ENCODE measurements at regions not wholly inside any gene's neighbourhood (a gene's known extent, or its start where the extent isn't known, plus 50 kb on each side); places are given as distances from the start of the nearest gene placed in this dataset.

- WGBS, 2 donors = 55 to 57% methylated on average over 1 of the region's 1 CpG
- TF ChIP-seq POLR2A (IDR thresholded peaks at IDR 0.05) (no peak), CTCF (IDR thresholded peaks at IDR 0.05) (no peak)
- intact Hi-C loops (cut with DNase I; ENCODE audit: low total_unique reads) = no loop called here
- no peak overlapping the region for H3K4me3 ChIP-seq (ENCODE audit: low read depth, poor library complexity, severe bottlenecking)
- DNase-seq (ENCODE audit: low spot score in 2 of 2) = no peak
Measured at GRCh38 chr5:5711592-5711991, 289.1 kb downstream of the ICE1 start.

DNA sequence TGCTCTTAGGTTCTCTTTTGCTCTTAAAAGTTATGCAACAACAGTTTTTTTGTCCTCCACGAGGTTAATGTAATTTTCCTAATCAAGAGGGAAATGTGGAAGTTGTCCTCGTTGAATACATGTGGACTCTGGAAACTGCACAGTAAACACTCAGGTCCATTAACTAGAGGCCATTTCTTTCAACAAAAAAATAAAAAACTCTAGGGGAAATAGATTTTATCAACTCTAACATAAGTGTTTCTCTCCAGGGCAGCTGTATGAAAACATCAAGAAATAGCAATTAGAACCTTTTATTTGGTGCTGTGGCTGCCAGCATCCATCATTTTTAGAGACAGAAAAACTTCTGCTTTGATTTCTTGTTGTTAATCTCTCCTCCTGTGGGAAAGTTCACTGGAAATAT lies 288.6 kb downstream of the ICE1 start:
- no peak overlapping the region for H3K4me3 ChIP-seq (ENCODE audit: low read depth, poor library complexity, severe bottlenecking)
- 10 to 11% methylated on average over 2 of the region's 2 CpGs for WGBS, 2 donors
- TF ChIP-seq CTCF (IDR thresholded peaks at IDR 0.05) (no peak), POLR2A (IDR thresholded peaks at IDR 0.05) (no peak)
- DNase-seq (ENCODE audit: low spot score in 2 of 2) = no peak
- intact Hi-C loops (cut with DNase I; ENCODE audit: low total_unique reads) = no loop called here

DNA sequence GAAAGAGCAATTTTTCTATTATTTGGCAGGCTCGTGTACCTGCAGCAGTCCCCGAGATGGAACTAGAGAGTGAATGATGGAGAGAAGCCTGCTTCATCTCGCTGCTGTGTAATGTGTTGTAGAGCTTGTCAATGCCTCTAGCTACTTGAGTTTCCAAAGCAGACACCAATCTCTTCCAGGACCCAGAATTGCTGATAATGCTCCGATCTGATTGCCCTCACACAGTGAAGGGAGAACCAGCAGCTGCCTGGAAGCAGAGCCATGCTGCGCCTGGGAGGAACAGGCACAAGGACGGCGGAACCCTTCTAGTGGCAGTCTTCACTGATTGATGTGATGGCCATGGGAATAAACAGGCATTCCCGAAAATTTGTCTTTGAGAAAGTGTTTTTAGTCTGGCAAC lies 288.0 kb downstream of the ICE1 start:
- H3K4me3 ChIP-seq (ENCODE audit: low read depth, poor library complexity, severe bottlenecking) = no peak overlapping the region
- WGBS, 2 donors = 44 to 60% methylated on average over 8 of the region's 8 CpGs
- intact Hi-C loops (cut with DNase I; ENCODE audit: low total_unique reads) = no loop called here
- no peak for DNase-seq (ENCODE audit: low spot score in 2 of 2)
- TF ChIP-seq CTCF (IDR thresholded peaks at IDR 0.05) (no peak), POLR2A (IDR thresholded peaks at IDR 0.05) (no peak)

DNA sequence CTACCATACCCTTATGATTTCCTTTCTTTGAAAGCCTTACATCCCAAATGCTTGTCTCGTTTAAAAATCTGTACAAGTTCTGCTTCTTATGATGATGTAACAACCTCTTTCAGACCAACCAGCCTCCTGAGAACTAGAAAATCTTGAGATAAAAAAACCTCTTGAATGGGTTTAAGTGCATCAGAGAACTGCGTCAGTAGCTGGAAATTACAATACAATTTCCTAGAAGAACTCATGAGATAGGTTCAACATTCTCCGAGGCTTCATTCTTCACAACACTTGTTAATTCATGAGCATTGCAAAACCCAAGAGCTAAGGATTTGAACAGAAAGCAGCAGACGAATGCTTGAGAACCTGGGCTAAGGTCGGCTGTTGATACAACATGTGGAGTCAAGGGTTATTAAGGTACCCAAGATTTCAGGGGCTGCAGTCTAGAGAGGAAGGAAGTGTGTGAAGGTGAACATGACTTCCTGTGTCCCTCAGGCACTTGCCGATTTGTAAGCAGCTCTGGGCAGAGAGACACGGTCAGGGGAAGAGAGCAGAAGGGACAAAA lies 286.0 kb downstream of the ICE1 start:
- DNase-seq (ENCODE audit: low spot score in 2 of 2) = no peak
- no peak for TF ChIP-seq CTCF (IDR thresholded peaks at IDR 0.05)
- no peak for TF ChIP-seq POLR2A (IDR thresholded peaks at IDR 0.05)
- 84 to 89% methylated on average over 7 of the region's 7 CpGs for WGBS, 2 donors
- no peak overlapping the region for H3K4me3 ChIP-seq (ENCODE audit: low read depth, poor library complexity, severe bottlenecking)
- intact Hi-C loops (cut with DNase I; ENCODE audit: low total_unique reads) = no loop called here

DNA sequence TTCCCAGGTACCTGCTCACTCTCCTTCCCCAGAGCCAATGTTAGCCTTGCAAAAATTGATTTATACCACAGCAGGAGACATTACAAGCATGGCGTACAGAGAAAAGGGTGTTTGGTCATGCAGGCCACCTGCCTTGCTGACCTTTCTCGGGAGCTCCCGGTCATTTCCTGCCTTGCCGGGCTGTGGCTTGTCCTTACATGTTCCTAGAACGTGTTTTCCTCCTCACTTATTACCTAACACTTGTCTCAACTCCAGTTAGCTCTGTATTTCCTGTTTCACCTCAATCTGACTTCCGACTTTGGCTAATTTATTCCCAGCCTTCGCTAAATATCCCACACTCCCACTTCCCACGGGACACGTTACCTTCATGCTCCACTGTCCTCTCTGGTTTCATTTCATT lies 282.5 kb downstream of the ICE1 start:
- WGBS, 2 donors = 30 to 32% methylated on average over 9 of the region's 9 CpGs
- no peak overlapping the region for H3K4me3 ChIP-seq (ENCODE audit: low read depth, poor library complexity, severe bottlenecking)
- intact Hi-C loops (cut with DNase I; ENCODE audit: low total_unique reads) = no loop called here
- TF ChIP-seq CTCF (IDR thresholded peaks at IDR 0.05) (no peak), POLR2A (IDR thresholded peaks at IDR 0.05) (no peak)
- DNase-seq (ENCODE audit: low spot score in 2 of 2) = no peak

DNA sequence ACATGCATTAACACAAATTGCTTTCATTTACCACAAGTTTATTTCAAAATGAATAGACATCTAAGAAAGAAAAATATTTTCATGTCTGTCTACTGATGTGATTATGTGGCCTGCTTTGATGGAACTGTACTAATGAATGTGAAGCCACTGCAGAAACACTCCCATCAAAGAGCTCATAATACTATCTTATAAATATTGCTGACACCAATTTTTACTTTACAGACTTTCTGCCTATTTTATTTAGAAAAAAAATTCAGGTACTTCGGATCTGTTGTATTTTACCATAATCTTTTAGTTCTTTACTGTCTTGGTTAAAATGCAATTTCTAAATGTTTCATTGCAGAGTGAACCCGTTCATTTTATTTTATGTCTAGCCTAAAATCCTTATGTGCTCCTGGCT lies 281.9 kb downstream of the ICE1 start:
- intact Hi-C loops (cut with DNase I; ENCODE audit: low total_unique reads) = no loop called here
- no peak for TF ChIP-seq CTCF (IDR thresholded peaks at IDR 0.05)
- TF ChIP-seq POLR2A (IDR thresholded peaks at IDR 0.05) = no peak
- 80 to 82% methylated on average over 2 of the region's 2 CpGs for WGBS, 2 donors
- no peak for DNase-seq (ENCODE audit: low spot score in 2 of 2)
- no peak overlapping the region for H3K4me3 ChIP-seq (ENCODE audit: low read depth, poor library complexity, severe bottlenecking)
